ENCODE measurements at regions not wholly inside any gene's neighbourhood (a gene's known extent, or its start where the extent isn't known, plus 50 kb on each side); places are given as distances from the start of the nearest gene placed in this dataset.

DNA sequence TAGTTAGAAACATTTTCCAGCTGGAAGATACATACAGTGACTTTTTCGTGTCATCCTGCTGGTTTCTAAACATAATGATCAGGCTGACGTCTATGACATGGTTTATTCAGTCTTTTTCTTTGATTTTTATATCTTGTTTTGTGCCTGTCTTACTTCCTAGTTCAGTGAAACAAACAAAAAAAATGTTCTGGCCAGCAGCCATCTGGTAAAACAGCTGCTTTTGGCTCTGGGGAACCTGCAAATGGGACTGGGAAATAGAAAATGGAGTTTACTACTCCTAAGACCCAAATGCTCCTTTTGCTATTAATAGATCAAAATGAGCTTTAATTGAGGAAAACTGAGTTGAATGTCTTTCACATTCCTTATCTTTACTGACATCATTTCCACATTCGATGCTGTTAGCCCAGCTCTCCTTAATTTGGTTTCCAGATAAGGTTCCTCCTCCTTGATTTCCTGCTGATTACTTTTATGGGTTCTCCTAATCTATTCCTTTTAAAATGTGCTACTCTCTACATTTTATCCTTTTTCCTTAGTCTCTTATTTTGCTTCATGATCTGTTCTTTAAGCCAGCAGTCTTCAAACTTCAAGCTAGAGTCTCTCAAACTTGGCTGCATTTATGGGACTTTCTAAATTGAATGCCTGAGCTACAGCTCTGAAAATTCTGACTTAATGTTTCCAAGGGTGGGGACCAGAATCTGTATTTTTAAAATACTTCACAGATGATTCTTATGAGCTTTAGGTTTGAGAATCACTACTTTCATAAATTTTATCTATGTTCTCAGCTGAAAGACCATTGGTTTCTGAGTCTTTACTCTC is 499.5 kb downstream of the ANKRD50 start:
- WGBS, 3 donors: 6 to 16% (median 7%) methylated on average over 3 of the region's 3 CpGs
- DNase-seq (no peak), ATAC-seq (no peak)
- Histone ChIP-seq H3K27ac (peak overlapping the region; percentile 41), H3K4me1 (no peaks in the 10 kb centered on the region), H3K9me3 (no peaks in the 10 kb centered on the region), H3K36me3 (ENCODE audit: insufficient read depth in 1 of 2, low read depth in 1 of 2) (no peaks in the 10 kb centered on the region), H3K27me3 (ENCODE audit: insufficient read depth in 3 of 3, low read length in 2 of 3) (no peaks in the 10 kb centered on the region), H3K4me3 (no peak overlapping the region)
- TF ChIP-seq, protein P1, sequence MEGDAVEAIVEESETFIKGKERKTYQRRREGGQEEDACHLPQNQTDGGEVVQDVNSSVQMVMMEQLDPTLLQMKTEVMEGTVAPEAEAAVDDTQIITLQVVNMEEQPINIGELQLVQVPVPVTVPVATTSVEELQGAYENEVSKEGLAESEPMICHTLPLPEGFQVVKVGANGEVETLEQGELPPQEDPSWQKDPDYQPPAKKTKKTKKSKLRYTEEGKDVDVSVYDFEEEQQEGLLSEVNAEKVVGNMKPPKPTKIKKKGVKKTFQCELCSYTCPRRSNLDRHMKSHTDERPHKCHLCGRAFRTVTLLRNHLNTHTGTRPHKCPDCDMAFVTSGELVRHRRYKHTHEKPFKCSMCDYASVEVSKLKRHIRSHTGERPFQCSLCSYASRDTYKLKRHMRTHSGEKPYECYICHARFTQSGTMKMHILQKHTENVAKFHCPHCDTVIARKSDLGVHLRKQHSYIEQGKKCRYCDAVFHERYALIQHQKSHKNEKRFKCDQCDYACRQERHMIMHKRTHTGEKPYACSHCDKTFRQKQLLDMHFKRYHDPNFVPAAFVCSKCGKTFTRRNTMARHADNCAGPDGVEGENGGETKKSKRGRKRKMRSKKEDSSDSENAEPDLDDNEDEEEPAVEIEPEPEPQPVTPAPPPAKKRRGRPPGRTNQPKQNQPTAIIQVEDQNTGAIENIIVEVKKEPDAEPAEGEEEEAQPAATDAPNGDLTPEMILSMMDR (IDR thresholded peaks at IDR 0.05): no peak
- intact Hi-C loops (cut with DNase I): no loop called here

DNA sequence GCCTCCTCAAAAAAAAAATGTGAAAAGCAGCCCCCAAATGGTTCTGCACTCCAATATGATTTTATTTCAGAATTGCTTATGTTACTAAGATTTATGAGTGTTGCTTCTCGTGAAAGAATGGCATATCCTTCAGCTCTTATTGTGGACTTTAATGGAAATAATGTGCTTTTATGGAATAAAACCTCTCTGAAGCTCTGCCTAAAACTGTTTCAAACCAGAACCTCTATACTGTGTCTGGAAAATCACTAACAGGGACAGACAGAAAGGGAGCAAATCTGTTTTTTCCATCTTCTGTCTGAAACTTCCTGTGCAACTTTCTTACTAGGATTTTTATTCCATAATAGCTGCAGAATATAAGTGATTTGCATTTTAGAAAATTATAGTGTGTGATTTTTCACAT is 493.1 kb downstream of the ANKRD50 start:
- WGBS, 3 donors: 57 to 65% (median 61%) methylated on average over 1 of the region's 1 CpG
- no peak for DNase-seq
- Histone ChIP-seq H3K4me1 (no peaks in the 10 kb centered on the region), H3K27me3 (ENCODE audit: insufficient read depth in 3 of 3, low read length in 2 of 3) (no peaks in the 10 kb centered on the region), H3K36me3 (ENCODE audit: insufficient read depth in 1 of 2, low read depth in 1 of 2) (no peaks in the 10 kb centered on the region), H3K4me3 (no peak overlapping the region), H3K27ac (no peak overlapping the region), H3K9me3 (no peaks in the 10 kb centered on the region)
- intact Hi-C loops (cut with DNase I): no loop called here
- TF ChIP-seq, protein P1 (IDR thresholded peaks at IDR 0.05): no peak
- no peak for ATAC-seq

DNA sequence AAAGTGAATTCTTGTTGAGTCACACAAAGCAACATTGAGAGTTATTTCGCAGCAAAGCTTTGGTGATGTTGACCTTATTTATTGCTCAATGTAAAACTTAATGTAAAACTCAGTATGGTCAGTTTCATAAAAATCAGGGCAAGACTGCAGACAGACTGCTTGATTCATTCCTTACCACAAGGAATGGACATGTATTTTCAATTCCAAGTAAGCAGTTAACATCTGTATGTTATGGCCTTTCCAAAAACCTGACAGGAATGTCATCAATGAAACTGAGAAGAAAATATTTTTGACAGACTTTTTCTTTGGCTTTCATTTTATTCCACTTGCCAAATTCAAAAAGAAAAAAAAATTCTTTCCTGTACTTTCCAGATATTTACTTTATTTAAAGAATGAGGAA is 488.3 kb downstream of the ANKRD50 start:
- no peaks in the 10 kb centered on the region for H3K27me3 ChIP-seq (ENCODE audit: insufficient read depth in 3 of 3, low read length in 2 of 3)
- intact Hi-C loops (cut with DNase I): no loop called here
- WGBS, 3 donors: 85 to 94% (median 93%) methylated on average over 1 of the region's 1 CpG
- peaks cover 12% of the 10 kb centered on the region for H3K9me3 ChIP-seq
- DNase-seq (no peak), ATAC-seq (no peak)
- no peaks in the 10 kb centered on the region for H3K36me3 ChIP-seq (ENCODE audit: insufficient read depth in 1 of 2, low read depth in 1 of 2)
- no peaks in the 10 kb centered on the region for H3K4me1 ChIP-seq
- TF ChIP-seq, protein P1 (IDR thresholded peaks at IDR 0.05): no peak
- no peak overlapping the region for H3K27ac ChIP-seq
- H3K4me3 ChIP-seq: no peak overlapping the region

DNA sequence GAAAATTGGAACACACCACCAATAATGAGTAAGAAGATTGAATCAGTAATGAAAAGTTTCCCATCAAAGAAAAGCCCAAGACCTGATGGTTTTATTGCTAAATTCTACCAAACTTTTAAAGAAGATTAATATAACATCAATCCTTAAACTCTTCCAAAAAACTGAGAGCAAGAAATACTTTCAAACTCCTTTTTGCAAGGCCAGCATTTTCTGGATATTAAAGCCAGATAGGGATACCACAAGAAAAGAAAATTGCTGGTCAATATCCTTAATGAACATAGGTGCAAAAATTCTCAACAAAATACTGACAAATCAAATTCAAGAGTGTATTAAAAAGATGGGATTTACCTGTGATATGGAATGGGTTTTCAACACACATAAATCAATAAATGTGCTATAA is 484.6 kb downstream of the ANKRD50 start:
- Histone ChIP-seq H3K36me3 (ENCODE audit: insufficient read depth in 1 of 2, low read depth in 1 of 2) (no peaks in the 10 kb centered on the region), H3K27me3 (ENCODE audit: insufficient read depth in 3 of 3, low read length in 2 of 3) (no peaks in the 10 kb centered on the region), H3K4me1 (no peaks in the 10 kb centered on the region), H3K27ac (no peak overlapping the region), H3K4me3 (no peak overlapping the region), H3K9me3 (peaks cover 12% of the 10 kb centered on the region)
- TF ChIP-seq, protein P1 (IDR thresholded peaks at IDR 0.05): no peak
- ATAC-seq (no peak), DNase-seq (no peak)
- intact Hi-C loops (cut with DNase I): no loop called here

DNA sequence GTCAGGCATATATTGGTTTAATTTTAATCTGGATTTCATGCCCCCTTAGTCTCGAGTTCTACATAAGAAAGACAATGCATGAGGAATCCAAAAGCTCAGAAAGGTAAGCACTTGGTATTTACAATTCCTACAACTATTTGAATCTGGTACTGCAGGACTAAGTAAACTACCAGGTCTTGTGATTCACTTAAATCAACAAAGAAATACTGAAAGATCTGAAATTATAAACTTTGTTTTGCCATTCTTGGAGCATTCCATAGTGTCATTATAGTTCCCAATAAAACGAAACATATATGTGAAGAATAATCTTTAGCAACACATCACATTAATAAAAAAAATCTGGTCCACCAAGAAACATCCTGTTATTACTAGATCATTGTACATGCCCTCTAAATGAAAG is 482.3 kb downstream of the ANKRD50 start:
- no peaks in the 10 kb centered on the region for H3K4me1 ChIP-seq
- TF ChIP-seq, protein P1 (IDR thresholded peaks at IDR 0.05): no peak
- H3K4me3 ChIP-seq: no peak overlapping the region
- no peak for DNase-seq
- H3K27ac ChIP-seq: no peak overlapping the region
- no peaks in the 10 kb centered on the region for H3K27me3 ChIP-seq (ENCODE audit: insufficient read depth in 3 of 3, low read length in 2 of 3)
- no peak for ATAC-seq
- peaks cover 12% of the 10 kb centered on the region for H3K9me3 ChIP-seq
- 67 to 71% (median 69%) methylated on average over 2 of the region's 2 CpGs for WGBS, 3 donors
- intact Hi-C loops (cut with DNase I): no loop called here
- no peaks in the 10 kb centered on the region for H3K36me3 ChIP-seq (ENCODE audit: insufficient read depth in 1 of 2, low read depth in 1 of 2)

Data from psoas muscle (tissue), 7 donors.